ENCODE measurements at regions not wholly inside any gene's neighbourhood (a gene's known extent, or its start where the extent isn't known, plus 50 kb on each side); places are given as distances from the start of the nearest gene placed in this dataset.

GRCh38 chr12:131616738-131617137 is 94.2 kb upstream of the SFSWAP start:
- Histone ChIP-seq H3K27ac (no peak overlapping the region), H3K4me3 (no peak overlapping the region), H3K36me3 (no peaks in the 10 kb centered on the region), H3K27me3 (peaks cover 0 to 67% of the 10 kb centered on the region in 2 donors), H3K9me3 (no peaks in the 10 kb centered on the region), H3K4me1 (no peaks in the 10 kb centered on the region)
- DNase-seq: no peak
- no peak for TF ChIP-seq CTCF (IDR thresholded peaks at IDR 0.05)
- intact Hi-C loops (cut with DNase I): no loop called here
- no peak for ATAC-seq

GRCh38 chr12:131617179-131617578 is 93.7 kb upstream of the SFSWAP start:
- intact Hi-C loops (cut with DNase I): no loop called here
- H3K4me3 ChIP-seq: no peak overlapping the region
- TF ChIP-seq CTCF (IDR thresholded peaks at IDR 0.05): no peak
- H3K36me3 ChIP-seq: no peaks in the 10 kb centered on the region
- no peak overlapping the region for H3K27ac ChIP-seq
- H3K27me3 ChIP-seq: peaks cover 0 to 70% of the 10 kb centered on the region in 2 donors
- no peak for ATAC-seq
- H3K9me3 ChIP-seq: no peaks in the 10 kb centered on the region
- H3K4me1 ChIP-seq: no peaks in the 10 kb centered on the region
- DNase-seq: no peak

GRCh38 chr12:131617596-131618302 is 93.1 kb upstream of the SFSWAP start:
- Histone ChIP-seq H3K27me3 (peaks cover 0 to 73% of the 10 kb centered on the region in 2 donors), H3K4me1 (no peaks in the 10 kb centered on the region), H3K36me3 (no peaks in the 10 kb centered on the region), H3K9me3 (no peaks in the 10 kb centered on the region), H3K4me3 (no peak overlapping the region), H3K27ac (no peak overlapping the region)
- TF ChIP-seq CTCF (IDR thresholded peaks at IDR 0.05): no peak
- no peak for ATAC-seq
- intact Hi-C loops (cut with DNase I): no loop called here
- DNase-seq: no peak

- intact Hi-C loops (cut with DNase I): no loop called here
- Histone ChIP-seq H3K9me3 (no peaks in the 10 kb centered on the region), H3K27ac (no peak overlapping the region), H3K36me3 (no peaks in the 10 kb centered on the region), H3K27me3 (peaks cover 0 to 73% of the 10 kb centered on the region in 2 donors), H3K4me1 (no peaks in the 10 kb centered on the region), H3K4me3 (no peak overlapping the region)
- DNase-seq (no peak), ATAC-seq (no peak)
- TF ChIP-seq CTCF (IDR thresholded peaks at IDR 0.05): no peak
Measured at GRCh38 chr12:131618303-131618658, 92.6 kb upstream of the SFSWAP start.

GRCh38 chr12:131618701-131619100 is 92.2 kb upstream of the SFSWAP start:
- Histone ChIP-seq H3K4me1 (no peaks in the 10 kb centered on the region), H3K9me3 (no peaks in the 10 kb centered on the region), H3K36me3 (no peaks in the 10 kb centered on the region), H3K27ac (no peak overlapping the region), H3K4me3 (no peak overlapping the region), H3K27me3 (peaks cover 0 to 76% of the 10 kb centered on the region in 2 donors)
- no peak for TF ChIP-seq CTCF (IDR thresholded peaks at IDR 0.05)
- intact Hi-C loops (cut with DNase I): no loop called here
- ATAC-seq (no peak), DNase-seq (no peak)

Measured in left lung (tissue), 4 donors.